Hepatocyte (in vitro differentiated cells): ENCODE measurements at regions not wholly inside any gene's neighbourhood (a gene's known extent, or its start where the extent isn't known, plus 50 kb on each side); places are given as distances from the start of the nearest gene placed in this dataset.

Source experiments
- DNase-seq: peaks from one replicate; pipeline ENCODE4 v3.0.0-alpha.2; 2016; ENCODE audit warnings: low spot score
- H2AFZ ChIP-seq: fragments of 200-600 bp; sonication (generic); 2 replicates; pipeline ENCODE4 v1.6.0; 2016; ENCODE audit warnings: antibody characterized with exemption, mild to moderate bottlenecking
- H3K27ac ChIP-seq: fragments of 200-600 bp; sonication (generic); 2 replicates; pipeline ENCODE4 v1.5.1; 2016; ENCODE audit warnings: mild to moderate bottlenecking
- H3K27me3 ChIP-seq: fragments of 200-600 bp; sonication (generic); 2 replicates; pipeline ENCODE4 v1.6.1; 2016
- H3K36me3 ChIP-seq: fragments of 200-600 bp; sonication (generic); replicated peaks from 2 replicates; pipeline ENCODE4 v1.5.1; 2016; ENCODE audit warnings: low read depth; ENCODE audit not compliant: insufficient read depth
- H3K4me1 ChIP-seq: fragments of 200-600 bp; sonication (generic); 2 replicates; pipeline ENCODE4 v1.5.1; 2016; ENCODE audit warnings: mild to moderate bottlenecking, moderate library complexity; ENCODE audit not compliant: insufficient read depth
- H3K4me2 ChIP-seq: fragments of 200-600 bp; sonication (generic); 2 replicates; pipeline ENCODE4 v1.6.0; 2016
- H3K4me3 ChIP-seq: fragments of 200-600 bp; sonication (generic); 2 replicates; pipeline ENCODE4 v1.5.1; 2016; ENCODE audit warnings: mild to moderate bottlenecking
- H3K79me2 ChIP-seq: fragments of 200-600 bp; sonication (generic); 2 replicates; pipeline ENCODE4 v1.6.0; 2017; ENCODE audit warnings: mild to moderate bottlenecking
- H3K9me2 ChIP-seq: fragments of 200-600 bp; sonication (generic); replicated peaks from 2 replicates; pipeline ENCODE4 v1.6.0; 2017; ENCODE audit warnings: mild to moderate bottlenecking; ENCODE audit not compliant: insufficient read depth
- H3K9me3 ChIP-seq: fragments of 200-600 bp; sonication (generic); 2 replicates; pipeline ENCODE4 v1.5.1; 2016; ENCODE audit warnings: low read depth, mild to moderate bottlenecking
- H4K20me1 ChIP-seq: fragments of 200-600 bp; sonication (generic); 2 replicates; pipeline ENCODE4 v1.6.0; 2016; ENCODE audit warnings: mild to moderate bottlenecking; ENCODE audit not compliant: insufficient read depth, poor library complexity, severe bottlenecking
- EZH2 ChIP-seq: fragments of 200-600 bp; sonication (generic); IDR thresholded peaks from 2 replicates; pipeline ENCODE4 v1.6.1; 2016; ENCODE audit warnings: antibody characterized with exemption, mild to moderate bottlenecking, borderline replicate concordance
- EZH2phosphoT487 ChIP-seq: fragments of 200-600 bp; sonication (generic); IDR thresholded peaks from one replicate; pipeline ENCODE4 v1.6.1; 2018; ENCODE audit warnings: antibody characterized with exemption, mild to moderate bottlenecking, low read depth, moderate library complexity; ENCODE audit not compliant: unreplicated experiment, severe bottlenecking
- WGBS: methylation state at CpG from one replicate; pipeline ENCODE4 v1.1.6; 2016; ENCODE audit warnings: low lambda C conversion rate; ENCODE audit errors: missing lambda C conversion rate; 5-methylcytosine and 5-hydroxymethylcytosine counted together
- TF ChIP-seq, protein P1 (sequence below): fragments of 200-600 bp; sonication (generic); IDR thresholded peaks from 2 replicates; pipeline ENCODE4 v1.5.1; 2016; ENCODE audit warnings: antibody characterized with exemption, mild to moderate bottlenecking; ENCODE audit not compliant: poor library complexity

DNA sequence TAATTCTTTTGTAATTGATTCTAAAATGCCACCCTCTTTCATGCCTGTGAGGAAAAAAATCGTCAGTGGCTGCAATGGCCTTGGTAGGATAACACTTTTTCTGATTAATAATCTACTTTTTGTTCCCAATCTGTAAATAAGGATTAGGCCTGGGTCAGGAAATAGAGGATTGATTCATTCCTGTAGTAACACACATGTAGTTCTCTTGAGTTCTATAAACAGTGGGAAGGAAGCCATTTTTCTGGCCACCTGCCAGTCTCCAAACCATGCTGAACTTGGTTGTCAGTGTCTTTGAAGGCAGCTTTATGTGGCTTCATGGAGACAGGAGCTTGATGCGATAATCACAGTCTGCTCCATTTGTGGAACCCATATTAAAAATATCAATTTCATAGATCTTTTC lies 169.3 kb upstream of the NFE2L3 start:
- no peak for DNase-seq
- Histone ChIP-seq H4K20me1 (no peaks in the 10 kb centered on the region), H3K79me2 (no peaks in the 10 kb centered on the region), H3K36me3 (no peaks in the 10 kb centered on the region), H3K4me3 (no peak overlapping the region), H3K9me3 (no peaks in the 10 kb centered on the region), H3K4me1 (no peaks in the 10 kb centered on the region), H3K4me2 (no peak overlapping the region), H3K9me2 (no peaks in the 10 kb centered on the region), H3K27ac (no peak overlapping the region), H3K27me3 (no peaks in the 10 kb centered on the region), H2AFZ (no peak overlapping the region)
- WGBS, result 92% methylated on average over 2 of the region's 2 CpGs
- TF ChIP-seq, protein P1, sequence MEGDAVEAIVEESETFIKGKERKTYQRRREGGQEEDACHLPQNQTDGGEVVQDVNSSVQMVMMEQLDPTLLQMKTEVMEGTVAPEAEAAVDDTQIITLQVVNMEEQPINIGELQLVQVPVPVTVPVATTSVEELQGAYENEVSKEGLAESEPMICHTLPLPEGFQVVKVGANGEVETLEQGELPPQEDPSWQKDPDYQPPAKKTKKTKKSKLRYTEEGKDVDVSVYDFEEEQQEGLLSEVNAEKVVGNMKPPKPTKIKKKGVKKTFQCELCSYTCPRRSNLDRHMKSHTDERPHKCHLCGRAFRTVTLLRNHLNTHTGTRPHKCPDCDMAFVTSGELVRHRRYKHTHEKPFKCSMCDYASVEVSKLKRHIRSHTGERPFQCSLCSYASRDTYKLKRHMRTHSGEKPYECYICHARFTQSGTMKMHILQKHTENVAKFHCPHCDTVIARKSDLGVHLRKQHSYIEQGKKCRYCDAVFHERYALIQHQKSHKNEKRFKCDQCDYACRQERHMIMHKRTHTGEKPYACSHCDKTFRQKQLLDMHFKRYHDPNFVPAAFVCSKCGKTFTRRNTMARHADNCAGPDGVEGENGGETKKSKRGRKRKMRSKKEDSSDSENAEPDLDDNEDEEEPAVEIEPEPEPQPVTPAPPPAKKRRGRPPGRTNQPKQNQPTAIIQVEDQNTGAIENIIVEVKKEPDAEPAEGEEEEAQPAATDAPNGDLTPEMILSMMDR, result no peak
- no peak for TF ChIP-seq EZH2
- TF ChIP-seq EZH2phosphoT487, result no peak

DNA sequence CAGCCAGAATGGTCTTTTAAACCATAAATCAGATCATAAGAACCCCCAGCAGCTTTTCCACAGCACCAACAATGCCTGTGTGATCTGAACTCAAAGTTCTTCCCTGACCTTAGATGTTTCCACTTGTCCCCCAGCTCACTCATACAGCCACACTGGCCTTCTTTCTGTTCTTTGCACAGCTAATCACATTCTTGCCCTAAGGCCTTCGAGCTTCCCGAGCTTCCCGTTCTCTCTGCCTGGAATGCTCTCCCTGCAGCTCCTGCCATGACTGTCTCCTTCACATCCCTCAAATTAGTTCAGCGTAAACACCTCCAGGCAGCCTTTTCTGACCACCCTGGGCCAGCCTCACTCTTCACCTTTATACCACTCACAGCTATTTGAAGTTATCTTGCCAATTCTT lies 166.8 kb upstream of the NFE2L3 start:
- WGBS, result 32% methylated on average over 4 of the region's 4 CpGs
- H3K27ac ChIP-seq, result no peak overlapping the region
- H2AFZ ChIP-seq, result no peak overlapping the region
- H3K9me3 ChIP-seq, result no peaks in the 10 kb centered on the region
- H3K4me3 ChIP-seq, result no peak overlapping the region
- TF ChIP-seq EZH2phosphoT487 (no peak), EZH2 (no peak)
- TF ChIP-seq, protein P1, result no peak
- DNase-seq, result no peak
- H3K36me3 ChIP-seq, result no peaks in the 10 kb centered on the region
- no peaks in the 10 kb centered on the region for H3K27me3 ChIP-seq
- no peaks in the 10 kb centered on the region for H3K9me2 ChIP-seq
- no peak overlapping the region for H3K4me2 ChIP-seq
- no peaks in the 10 kb centered on the region for H3K79me2 ChIP-seq
- H3K4me1 ChIP-seq, result peaks cover 3% of the 10 kb centered on the region
- no peaks in the 10 kb centered on the region for H4K20me1 ChIP-seq

DNA sequence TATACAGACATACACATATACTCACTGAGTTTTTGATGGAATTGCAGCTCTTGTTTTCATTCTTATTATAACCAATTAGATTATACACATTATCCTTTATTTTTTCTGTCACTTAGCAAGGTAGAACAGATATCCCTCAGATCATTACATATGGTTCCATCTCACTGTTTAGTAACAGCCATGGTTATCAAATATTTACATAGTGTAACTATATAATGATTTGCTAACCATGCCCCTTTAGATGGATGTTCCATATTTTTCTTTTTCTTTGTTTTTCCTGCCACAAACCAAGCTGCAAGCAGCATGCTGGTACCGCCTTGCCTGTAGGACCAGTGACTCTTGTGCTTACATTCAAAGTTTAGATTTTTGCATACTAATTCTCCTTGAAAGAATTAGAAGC lies 163.4 kb upstream of the NFE2L3 start:
- Histone ChIP-seq H3K79me2 (no peaks in the 10 kb centered on the region), H3K4me2 (peak overlapping the region; percentile 32), H3K27me3 (no peaks in the 10 kb centered on the region), H3K36me3 (no peaks in the 10 kb centered on the region), H3K9me2 (no peaks in the 10 kb centered on the region), H3K9me3 (no peaks in the 10 kb centered on the region), H3K27ac (no peak overlapping the region), H3K4me1 (peaks cover 3% of the 10 kb centered on the region), H2AFZ (no peak overlapping the region), H4K20me1 (no peaks in the 10 kb centered on the region), H3K4me3 (no peak overlapping the region)
- no peak for TF ChIP-seq EZH2
- no peak for TF ChIP-seq EZH2phosphoT487
- TF ChIP-seq, protein P1, result no peak
- WGBS, result 90% methylated on average over 1 of the region's 1 CpG
- DNase-seq, result no peak
